ENCODE measurements at regions not wholly inside any gene's neighbourhood (a gene's known extent, or its start where the extent isn't known, plus 50 kb on each side); places are given as distances from the start of the nearest gene placed in this dataset.
A peak's percentile ranks its signal among the peaks of the same experiment; 100 is the strongest.

GRCh38 chr5:165508861-165509260, 2003.4 kb downstream of the MAT2B start:
- TF ChIP-seq CTCF (IDR thresholded peaks at IDR 0.05) (peak in 1 of 6 experiments; percentile 13), POLR2A (IDR thresholded peaks at IDR 0.05) (no peak)
